Left renal pelvis (tissue), 4 donors: ENCODE measurements at regions not wholly inside any gene's neighbourhood (a gene's known extent, or its start where the extent isn't known, plus 50 kb on each side); places are given as distances from the start of the nearest gene placed in this dataset.
"Not testable (repeated sequence)": the region's sequence is repeated elsewhere in the genome, so short reads cannot be mapped to it uniquely, and the experiment has no call there.

Source experiments
- DNase-seq, 4 donors: peaks; one replicate each; pipeline ENCODE4 v3.0.0-alpha.2; 2013; ENCODE audit warnings: low read depth in 4 of 4, low spot score in 3 of 4

DNA sequence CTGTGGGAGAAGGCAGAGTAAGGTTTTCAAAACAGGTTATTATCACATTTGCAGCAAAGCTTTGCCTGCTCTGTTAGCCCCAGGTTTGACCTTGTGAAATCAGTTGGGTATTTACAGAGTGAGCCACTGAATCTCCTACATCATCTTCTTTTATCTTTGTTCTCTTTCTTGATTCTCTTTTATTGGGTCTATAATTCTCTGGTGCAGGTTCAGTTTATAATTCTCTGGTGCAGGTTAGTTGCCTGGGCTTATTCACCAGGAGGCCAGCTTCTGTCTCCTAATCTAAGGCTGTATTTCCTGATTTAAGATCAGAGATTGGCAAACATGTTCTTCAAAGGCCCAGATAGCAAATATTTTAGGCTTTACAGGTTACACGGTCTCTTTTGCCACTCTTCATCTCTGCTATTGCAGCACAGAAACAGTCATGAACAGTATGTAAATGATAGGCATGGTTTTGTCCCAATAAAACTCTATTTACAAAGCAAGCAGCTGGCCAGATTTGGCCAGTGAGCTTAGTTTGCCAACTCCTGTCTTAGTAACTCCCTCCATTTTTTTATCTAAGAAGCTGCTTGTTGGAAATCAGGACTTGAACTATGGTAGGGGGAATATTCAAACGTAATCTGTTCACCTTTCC is 205.0 kb upstream of the RIMS1 start:
- no peak for DNase-seq

- not testable (repeated sequence) for DNase-seq
These were observed 200.2 kb upstream of the RIMS1 start for GRCh38 chr6:71686021-71686677.

DNA sequence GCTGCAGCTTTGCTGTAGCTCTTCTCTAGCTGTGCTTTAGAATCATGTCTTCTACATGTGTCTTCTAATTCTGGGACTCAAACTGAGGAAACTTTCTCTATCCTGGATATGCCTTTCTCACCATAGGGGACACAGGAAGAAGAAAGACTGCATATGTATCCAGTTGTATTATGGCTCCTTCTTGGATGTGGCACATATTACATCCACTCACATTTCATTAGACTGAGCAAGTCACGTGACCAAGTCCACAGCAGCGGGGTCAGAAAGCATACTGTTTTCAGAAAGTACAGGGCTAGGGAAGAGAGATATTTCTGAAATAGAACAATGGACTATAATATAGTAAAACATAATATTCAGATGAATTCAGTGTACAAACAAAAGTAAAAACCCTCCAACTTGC is 187.6 kb upstream of the RIMS1 start:
- no peak for DNase-seq

DNA sequence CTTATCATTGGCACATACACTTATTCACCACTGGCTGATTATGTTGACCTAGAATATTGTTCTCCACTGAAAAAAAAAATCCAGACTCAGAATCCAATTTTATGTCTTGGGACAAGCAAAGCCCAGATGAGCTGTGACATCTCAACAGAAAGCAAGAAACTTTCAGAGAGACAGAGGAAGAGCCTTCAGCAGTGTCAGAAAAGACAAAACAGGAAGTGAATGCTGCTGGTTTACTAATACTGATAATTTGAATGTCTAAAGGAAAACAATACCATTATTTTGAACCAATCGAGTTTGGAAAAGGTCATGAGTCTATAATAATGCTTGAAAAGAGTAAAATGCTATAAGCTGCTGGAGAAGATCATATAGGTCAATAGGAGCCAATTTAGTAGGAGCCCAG is 179.8 kb upstream of the RIMS1 start:
- DNase-seq, result no peak

DNA sequence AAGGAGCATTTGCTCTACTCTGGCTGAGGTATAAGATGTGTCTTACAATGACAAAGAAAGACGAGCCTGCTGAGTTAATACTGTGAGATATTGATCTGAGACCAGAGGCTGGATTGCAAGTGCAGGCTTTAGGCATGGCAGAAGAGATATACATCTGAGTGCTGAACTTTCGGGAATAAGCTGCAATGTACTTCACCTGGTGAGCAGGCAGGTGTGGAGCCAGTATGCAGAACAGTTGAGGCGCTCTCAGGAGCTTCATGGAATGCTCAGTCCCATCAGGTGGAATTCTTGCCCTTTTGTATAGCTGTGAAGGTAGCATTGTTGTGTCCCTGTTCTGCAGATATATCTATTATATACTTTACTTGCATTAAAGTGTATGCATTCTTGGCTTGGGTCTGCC is 179.3 kb upstream of the RIMS1 start:
- DNase-seq, result no peak

DNA sequence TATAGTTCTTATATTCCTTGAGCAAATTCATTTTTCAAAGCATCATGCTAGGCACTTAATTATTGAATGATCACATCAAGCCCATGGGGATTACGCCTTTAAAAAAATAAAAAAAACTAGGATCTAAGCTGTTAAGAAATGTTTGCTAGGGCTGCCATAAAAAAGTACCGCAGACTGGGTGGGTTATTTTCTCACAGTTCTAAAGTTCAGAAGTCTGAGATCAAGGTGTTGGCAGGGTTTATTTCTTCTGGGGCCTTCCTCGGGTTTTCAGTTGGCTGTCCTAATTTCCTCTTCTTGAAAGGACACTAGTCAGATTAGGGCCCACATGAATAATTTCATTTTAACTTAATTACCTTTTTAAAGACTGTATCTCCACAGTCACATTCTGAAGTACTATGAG is 165.6 kb upstream of the RIMS1 start:
- no peak for DNase-seq

DNA sequence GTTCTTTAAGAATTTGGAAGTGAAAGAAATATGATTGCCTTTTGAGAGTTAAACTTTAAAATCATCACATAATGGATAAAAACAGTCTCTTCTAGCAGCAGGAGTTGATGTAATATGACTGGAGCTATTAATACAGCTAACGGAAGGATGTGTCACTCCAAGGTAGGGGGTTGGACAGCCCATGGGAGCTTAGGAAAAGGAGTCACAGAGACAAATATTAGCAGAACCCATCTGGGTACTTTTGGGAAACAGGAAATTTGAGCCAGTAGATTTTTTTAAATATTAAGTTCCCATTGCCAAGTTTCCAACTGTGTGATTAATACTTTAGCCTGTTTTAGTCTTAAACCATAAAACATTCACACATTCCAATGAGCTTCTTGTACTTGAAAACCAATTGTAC is 164.7 kb upstream of the RIMS1 start:
- DNase-seq, result no peak

DNA sequence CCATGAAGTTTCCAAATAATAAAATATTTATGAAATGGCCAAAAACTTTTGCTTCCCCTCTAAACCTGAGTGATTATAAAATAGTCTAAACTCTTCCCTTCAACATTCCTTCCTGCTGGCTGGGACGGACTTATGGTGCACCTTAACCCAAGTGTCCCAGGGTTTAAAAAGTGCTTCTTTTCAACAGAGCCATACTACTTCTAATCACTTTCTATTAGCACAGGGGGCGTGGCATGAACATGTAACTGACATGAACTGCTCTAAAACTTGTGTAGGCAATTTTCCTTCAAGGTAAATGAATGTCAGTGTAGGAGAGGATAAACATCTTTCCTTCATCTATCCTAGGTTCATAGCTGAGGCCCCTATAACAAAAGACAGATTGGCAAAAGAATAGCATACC is 163.6 kb upstream of the RIMS1 start:
- DNase-seq, result no peak

DNA sequence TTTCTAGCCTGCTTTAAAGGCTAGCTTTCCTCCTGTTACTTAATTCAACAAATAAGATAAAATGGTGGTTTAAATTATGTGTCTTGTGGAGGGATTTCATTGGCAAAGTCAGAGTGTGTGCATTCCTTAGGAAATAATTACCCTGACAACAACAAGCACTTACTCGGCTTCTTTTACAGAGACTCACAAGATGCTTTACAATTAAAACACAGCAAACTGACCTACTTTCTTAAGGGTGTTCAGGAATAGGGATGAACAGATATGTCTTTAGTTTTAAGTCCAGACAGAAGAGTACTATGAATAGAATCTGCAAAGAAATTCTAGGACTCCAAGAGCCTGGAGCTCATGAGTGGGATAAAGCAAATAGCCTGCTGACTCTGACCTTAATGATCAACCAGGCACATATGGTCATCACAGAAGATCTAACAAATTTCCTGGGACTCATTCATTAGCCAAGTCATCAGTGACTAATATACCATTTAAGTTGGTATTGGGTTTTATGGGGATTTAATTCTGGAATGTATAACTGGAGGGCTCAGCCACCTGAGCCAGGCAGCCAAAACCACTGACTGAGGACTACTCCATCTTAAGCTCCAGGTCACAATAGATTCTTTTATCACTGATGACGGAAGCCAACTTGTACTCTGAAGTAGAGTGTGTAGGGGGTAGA is 161.8 kb upstream of the RIMS1 start:
- DNase-seq, result no peak

- no peak for DNase-seq
These were observed 161.3 kb upstream of the RIMS1 start for GRCh38 chr6:71725126-71725470.

DNA sequence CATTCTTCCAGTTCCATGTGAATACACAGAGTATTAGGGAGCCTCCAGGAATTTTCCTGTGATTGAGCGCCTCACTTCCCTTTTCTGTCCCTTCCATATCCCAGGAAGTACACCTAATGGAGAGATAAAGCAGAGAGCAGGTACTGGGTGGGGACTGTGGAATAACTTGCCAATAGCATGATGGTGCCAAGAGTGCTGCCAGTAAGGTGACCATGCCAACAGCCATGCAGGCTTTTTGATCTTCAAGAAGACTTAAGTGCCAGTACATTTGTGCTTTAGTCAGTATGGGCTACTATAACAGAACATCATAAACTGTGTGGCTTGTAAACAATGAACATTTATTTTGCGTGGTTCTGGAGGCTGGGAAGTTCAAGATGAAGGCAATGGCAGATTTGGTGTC is 160.2 kb upstream of the RIMS1 start:
- no peak for DNase-seq

GRCh38 chr6:71727632-71728294 is 158.6 kb upstream of the RIMS1 start:
- DNase-seq, result no peak

GRCh38 chr6:71730284-71730683 is 156.1 kb upstream of the RIMS1 start:
- no peak for DNase-seq

GRCh38 chr6:71733970-71734899 is 152.1 kb upstream of the RIMS1 start:
- DNase-seq, result no peak

GRCh38 chr6:71737953-71738352 is 148.4 kb upstream of the RIMS1 start:
- no peak for DNase-seq

- DNase-seq, result no peak
These were observed 140.8 kb upstream of the RIMS1 start for GRCh38 chr6:71745525-71745924.

DNA sequence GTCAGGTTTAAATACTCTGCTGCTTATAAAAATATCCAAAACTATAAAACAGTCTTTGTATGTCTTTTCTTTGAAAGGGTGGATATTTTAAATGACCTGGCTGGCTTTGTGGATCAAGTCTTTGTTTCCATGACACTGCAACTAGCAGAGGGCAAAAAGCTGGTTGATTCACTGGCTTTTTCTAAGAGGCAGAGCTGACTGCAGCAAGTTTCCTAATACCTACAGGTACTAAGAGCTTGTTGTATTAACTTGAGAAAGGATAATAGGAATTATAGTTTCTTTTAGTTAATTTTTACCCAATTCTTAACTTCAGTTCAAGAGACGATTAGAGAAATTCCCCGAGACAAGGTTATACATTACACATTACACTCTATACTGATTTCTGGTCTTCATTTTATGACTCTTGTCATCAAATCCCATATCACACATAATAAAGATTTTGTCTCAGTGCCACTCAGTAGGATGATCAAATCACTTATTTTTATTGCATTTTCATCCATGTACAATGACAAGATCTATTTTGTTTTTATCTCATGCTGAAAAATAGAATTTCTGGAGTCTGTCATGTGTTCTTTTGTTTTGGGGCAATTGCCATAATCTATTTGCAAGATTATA is 120.1 kb upstream of the RIMS1 start:
- DNase-seq, result no peak

DNA sequence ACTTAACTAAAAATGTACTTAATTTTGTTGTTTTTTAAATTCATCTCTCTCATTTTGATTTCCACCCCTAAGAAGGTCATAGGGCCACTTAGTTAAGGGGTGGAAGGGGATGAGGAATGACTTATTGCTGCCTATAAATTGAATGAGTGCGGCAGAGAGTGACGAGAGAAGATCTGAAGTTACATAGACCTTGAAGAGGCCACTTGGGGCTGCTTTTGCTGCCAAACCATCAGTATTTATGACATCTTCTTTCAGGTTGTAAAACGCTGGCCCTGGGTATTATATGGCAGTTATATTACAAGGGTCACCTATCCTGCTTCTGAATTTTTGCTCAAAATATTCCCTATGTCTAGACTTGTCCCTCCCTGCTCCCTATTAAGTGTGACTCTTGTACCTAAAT is 119.6 kb upstream of the RIMS1 start:
- no peak for DNase-seq

DNA sequence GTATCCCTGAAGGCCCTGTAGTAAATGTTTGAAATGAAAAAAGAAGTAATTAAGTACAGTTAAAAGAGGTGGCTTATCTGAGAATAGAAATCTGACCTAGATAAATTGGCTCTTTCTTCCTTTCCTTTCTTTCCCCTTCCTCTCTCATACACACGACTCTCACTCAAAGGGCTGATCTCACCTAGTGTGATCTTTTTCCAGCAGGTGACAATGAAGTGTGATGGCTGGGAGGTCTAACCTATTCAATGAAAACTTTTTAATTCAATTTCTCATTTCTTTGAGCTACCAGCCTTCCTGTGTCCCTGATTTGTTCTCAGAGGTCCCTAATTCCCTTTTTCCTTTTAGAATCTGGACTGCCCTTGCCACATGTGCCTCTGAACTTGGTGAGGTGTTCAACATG is 118.0 kb upstream of the RIMS1 start:
- no peak for DNase-seq

- DNase-seq, result no peak
These were observed 77.5 kb upstream of the RIMS1 start for GRCh38 chr6:71808865-71809264.
